Endothelial cell of umbilical vein (primary cell): ENCODE measurements at regions not wholly inside any gene's neighbourhood (a gene's known extent, or its start where the extent isn't known, plus 50 kb on each side); places are given as distances from the start of the nearest gene placed in this dataset.

Experiments
- EZH2 ChIP-seq: IDR thresholded peaks from 2 replicates; pipeline ENCODE4 v1.6.1; 2012; ENCODE audit warnings: borderline replicate concordance, low read depth, mild to moderate bottlenecking, moderate library complexity, low read length, inconsistent platforms; ENCODE audit not compliant: severe bottlenecking
- FOS ChIP-seq: IDR thresholded peaks from 2 replicates; pipeline ENCODE4 v1.6.1; 2011; ENCODE audit warnings: mild to moderate bottlenecking, low read length, moderate library complexity, borderline replicate concordance; ENCODE audit not compliant: insufficient read depth
- POLR2AphosphoS5 ChIP-seq: IDR thresholded peaks from 2 replicates; pipeline ENCODE4 v1.6.1; 2012; ENCODE audit warnings: low read depth, mild to moderate bottlenecking, control low read depth, low read length, moderate library complexity; ENCODE audit not compliant: insufficient read depth
- TF ChIP-seq, protein P1 (sequence below), 2 donors: IDR thresholded peaks; 1 replicate in 1 of 2; 2 replicates in 1 of 2; pipeline ENCODE4 v1.5.1; 2011; ENCODE audit warnings: low read length in 2 of 2, mild to moderate bottlenecking in 2 of 2, moderate library complexity in 2 of 2, control low read depth in 1 of 2, inconsistent platforms in 1 of 2, low read depth in 1 of 2; ENCODE audit not compliant: insufficient read depth in 1 of 2; ENCODE audit errors: extremely low read depth in 1 of 2

DNA sequence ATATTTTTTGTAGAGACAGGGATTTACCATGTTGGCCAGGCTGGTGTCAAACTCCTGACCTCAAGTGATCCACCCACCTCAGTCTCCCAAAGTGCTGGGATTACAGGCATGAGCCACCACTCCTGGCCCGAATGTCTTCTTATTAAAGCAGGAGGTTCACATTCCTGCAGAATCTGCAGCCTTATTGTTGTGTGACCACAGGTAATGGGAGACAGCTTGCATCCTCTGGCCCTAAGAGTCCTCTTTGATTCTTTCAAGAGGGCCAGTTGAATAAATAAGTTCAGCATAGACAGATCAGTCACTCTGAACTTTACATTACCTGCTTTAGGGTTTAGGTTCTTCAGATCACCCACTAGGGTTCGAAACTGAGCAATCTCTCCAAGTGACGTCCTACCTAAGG lies 172.9 kb upstream of the TOPAZ1 start:
- TF ChIP-seq, protein P1, sequence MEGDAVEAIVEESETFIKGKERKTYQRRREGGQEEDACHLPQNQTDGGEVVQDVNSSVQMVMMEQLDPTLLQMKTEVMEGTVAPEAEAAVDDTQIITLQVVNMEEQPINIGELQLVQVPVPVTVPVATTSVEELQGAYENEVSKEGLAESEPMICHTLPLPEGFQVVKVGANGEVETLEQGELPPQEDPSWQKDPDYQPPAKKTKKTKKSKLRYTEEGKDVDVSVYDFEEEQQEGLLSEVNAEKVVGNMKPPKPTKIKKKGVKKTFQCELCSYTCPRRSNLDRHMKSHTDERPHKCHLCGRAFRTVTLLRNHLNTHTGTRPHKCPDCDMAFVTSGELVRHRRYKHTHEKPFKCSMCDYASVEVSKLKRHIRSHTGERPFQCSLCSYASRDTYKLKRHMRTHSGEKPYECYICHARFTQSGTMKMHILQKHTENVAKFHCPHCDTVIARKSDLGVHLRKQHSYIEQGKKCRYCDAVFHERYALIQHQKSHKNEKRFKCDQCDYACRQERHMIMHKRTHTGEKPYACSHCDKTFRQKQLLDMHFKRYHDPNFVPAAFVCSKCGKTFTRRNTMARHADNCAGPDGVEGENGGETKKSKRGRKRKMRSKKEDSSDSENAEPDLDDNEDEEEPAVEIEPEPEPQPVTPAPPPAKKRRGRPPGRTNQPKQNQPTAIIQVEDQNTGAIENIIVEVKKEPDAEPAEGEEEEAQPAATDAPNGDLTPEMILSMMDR (IDR thresholded peaks at IDR 0.05; ENCODE audit: extremely low read depth in 1 of 2, insufficient read depth in 1 of 2, low read depth in 1 of 2, low read length in 2 of 2): no peak
- TF ChIP-seq EZH2: no peak
- no peak for TF ChIP-seq FOS
- TF ChIP-seq POLR2AphosphoS5: no peak
